MM.1S (cell line): ENCODE measurements at regions not wholly inside any gene's neighbourhood (a gene's known extent, or its start where the extent isn't known, plus 50 kb on each side); places are given as distances from the start of the nearest gene placed in this dataset.

Source experiments
- DNase-seq: peaks from one replicate; pipeline ENCODE4 v3.0.0-alpha.2; 2015
- H2AFZ ChIP-seq: fragments of 300-600 bp; sonication (generic); 2 replicates; pipeline ENCODE4 v1.6.0; 2016; ENCODE audit warnings: antibody characterized with exemption, low read length
- H3F3A ChIP-seq: fragments of 300-600 bp; sonication (generic); 2 replicates; pipeline ENCODE4 v1.6.1; 2016; ENCODE audit warnings: mild to moderate bottlenecking, antibody characterized with exemption, low read length, moderate library complexity, mixed read lengths; ENCODE audit not compliant: insufficient read depth
- H3K27ac ChIP-seq: fragments of 300-600 bp; sonication (generic); 2 replicates; pipeline ENCODE4 v1.5.1; 2016; ENCODE audit warnings: mild to moderate bottlenecking, low read length
- H3K27me3 ChIP-seq: fragments of 300-600 bp; sonication (generic); replicated peaks from 2 replicates; pipeline ENCODE4 v1.6.0; 2016; ENCODE audit warnings: low read length; ENCODE audit not compliant: insufficient read depth
- H3K36me3 ChIP-seq: fragments of 300-600 bp; sonication (generic); replicated peaks from 2 replicates; pipeline ENCODE4 v1.6.1; 2016; ENCODE audit warnings: mild to moderate bottlenecking, low read length, mixed read lengths; ENCODE audit not compliant: insufficient read depth
- H3K4me1 ChIP-seq: fragments of 300-600 bp; sonication (generic); 2 replicates; pipeline ENCODE4 v1.6.1; 2016; ENCODE audit warnings: low read length, mixed read lengths
- H3K4me2 ChIP-seq: fragments of 300-600 bp; sonication (generic); 2 replicates; pipeline ENCODE4 v1.6.0; 2016; ENCODE audit warnings: low read depth, low read length
- H3K4me3 ChIP-seq: fragments of 300-600 bp; sonication (generic); 2 replicates; pipeline ENCODE4 v1.5.1; 2016; ENCODE audit warnings: low read length, mixed read lengths
- H3K79me2 ChIP-seq: fragments of 300-600 bp; sonication (generic); 2 replicates; pipeline ENCODE4 v1.6.1; 2016; ENCODE audit warnings: mixed run types, low read length, mixed read lengths
- H3K9ac ChIP-seq: fragments of 300-600 bp; sonication (generic); 2 replicates; pipeline ENCODE4 v1.6.1; 2016; ENCODE audit warnings: low read length, mixed read lengths
- H3K9me2 ChIP-seq: fragments of 300-600 bp; sonication (generic); replicated peaks from 2 replicates; pipeline ENCODE4 v1.6.1; 2016; ENCODE audit warnings: mild to moderate bottlenecking, low read length, mixed read lengths; ENCODE audit not compliant: insufficient read depth
- H3K9me3 ChIP-seq: fragments of 300-600 bp; sonication (generic); replicated peaks from 2 replicates; pipeline ENCODE4 v1.6.1; 2016; ENCODE audit warnings: mild to moderate bottlenecking, low read length, mixed read lengths; ENCODE audit not compliant: insufficient read depth
- H4K20me1 ChIP-seq: fragments of 300-600 bp; sonication (generic); 2 replicates; pipeline ENCODE4 v1.6.1; 2016; ENCODE audit warnings: mild to moderate bottlenecking, low read length, moderate library complexity, mixed read lengths; ENCODE audit not compliant: insufficient read depth
- CTCF ChIP-seq: fragments of 300-600 bp; sonication (generic); IDR thresholded peaks from 2 replicates; pipeline ENCODE4 v1.5.1; 2016; ENCODE audit warnings: antibody characterized with exemption, low read length, mixed read lengths
- EZH2 ChIP-seq: fragments of 300-600 bp; sonication (generic); optimal IDR thresholded peaks from 2 replicates; pipeline ENCODE3; 2017; ENCODE audit warnings: low read depth, mild to moderate bottlenecking, antibody characterized with exemption, low read length, mixed read lengths
- EZH2phosphoT487 ChIP-seq: fragments of 300-600 bp; sonication (generic); IDR thresholded peaks from 2 replicates; pipeline ENCODE4 v1.6.1; 2018; ENCODE audit warnings: antibody characterized with exemption, low read length

GRCh38 chr6:16930432-16930831 lies 169.2 kb upstream of the ATXN1 start:
- Histone ChIP-seq H3K4me2 (no peak overlapping the region), H2AFZ (no peak overlapping the region), H3K9me2 (no peaks in the 10 kb centered on the region), H3K4me3 (no peak overlapping the region), H3K36me3 (no peaks in the 10 kb centered on the region), H3K9me3 (no peaks in the 10 kb centered on the region), H4K20me1 (no peaks in the 10 kb centered on the region), H3K4me1 (no peaks in the 10 kb centered on the region), H3K9ac (no peak overlapping the region), H3K27ac (no peak overlapping the region), H3K79me2 (no peaks in the 10 kb centered on the region), H3K27me3 (no peaks in the 10 kb centered on the region), H3F3A (no peaks in the 10 kb centered on the region)
- TF ChIP-seq EZH2: no peak
- no peak for DNase-seq

- Histone ChIP-seq H3K4me3 (no peak overlapping the region), H3K27ac (no peak overlapping the region), H4K20me1 (no peaks in the 10 kb centered on the region), H2AFZ (no peak overlapping the region), H3F3A (no peaks in the 10 kb centered on the region), H3K9me2 (no peaks in the 10 kb centered on the region), H3K27me3 (no peaks in the 10 kb centered on the region), H3K4me2 (no peak overlapping the region), H3K36me3 (no peaks in the 10 kb centered on the region), H3K9ac (no peak overlapping the region), H3K4me1 (no peaks in the 10 kb centered on the region), H3K9me3 (no peaks in the 10 kb centered on the region), H3K79me2 (no peaks in the 10 kb centered on the region)
- no peak for TF ChIP-seq CTCF
- no peak for TF ChIP-seq EZH2phosphoT487
- no peak for DNase-seq
Observed at GRCh38 chr6:16929809-16930208, 168.5 kb upstream of the ATXN1 start.

- no peak for DNase-seq
- Histone ChIP-seq H4K20me1 (no peaks in the 10 kb centered on the region), H3K27ac (no peak overlapping the region), H3K27me3 (no peaks in the 10 kb centered on the region), H2AFZ (no peak overlapping the region), H3K4me1 (no peaks in the 10 kb centered on the region), H3K9ac (no peak overlapping the region), H3F3A (no peaks in the 10 kb centered on the region), H3K36me3 (no peaks in the 10 kb centered on the region), H3K9me2 (no peaks in the 10 kb centered on the region), H3K9me3 (no peaks in the 10 kb centered on the region), H3K4me2 (no peak overlapping the region), H3K4me3 (no peak overlapping the region), H3K79me2 (no peaks in the 10 kb centered on the region)
- TF ChIP-seq CTCF (no peak), EZH2phosphoT487 (no peak), EZH2 (no peak)
Observed at GRCh38 chr6:16928387-16928786, 167.1 kb upstream of the ATXN1 start.

DNA sequence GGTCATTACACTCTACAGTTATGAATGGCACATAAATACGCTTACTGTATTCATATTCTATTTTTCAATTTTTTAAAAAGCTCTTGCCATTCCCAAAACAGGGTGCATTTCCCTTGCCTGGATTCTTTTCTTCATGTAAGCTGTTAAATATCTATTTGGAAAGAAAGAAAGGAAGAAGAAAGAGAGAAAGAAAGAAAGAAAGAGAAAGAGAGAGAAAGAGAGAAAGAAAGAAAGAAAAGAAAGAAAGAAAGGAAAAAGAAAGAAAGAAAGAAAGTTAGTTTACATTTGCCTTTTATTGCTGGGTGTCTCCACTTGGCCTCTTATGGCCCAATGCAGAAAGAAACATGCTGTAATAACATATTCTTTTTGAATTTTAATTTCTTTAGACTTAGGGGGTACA lies 165.9 kb upstream of the ATXN1 start:
- Histone ChIP-seq H3K4me2 (no peak overlapping the region), H3F3A (no peaks in the 10 kb centered on the region), H3K79me2 (no peaks in the 10 kb centered on the region), H3K4me1 (no peaks in the 10 kb centered on the region), H3K9ac (no peak overlapping the region), H2AFZ (no peak overlapping the region), H3K4me3 (no peak overlapping the region), H3K9me2 (no peaks in the 10 kb centered on the region), H3K36me3 (no peaks in the 10 kb centered on the region), H3K9me3 (no peaks in the 10 kb centered on the region), H3K27ac (no peak overlapping the region), H4K20me1 (no peaks in the 10 kb centered on the region), H3K27me3 (no peaks in the 10 kb centered on the region)
- DNase-seq: no peak
- TF ChIP-seq EZH2phosphoT487 (no peak), CTCF (no peak), EZH2 (no peak)
